AG04449 (cell line): ENCODE measurements at regions not wholly inside any gene's neighbourhood (a gene's known extent, or its start where the extent isn't known, plus 50 kb on each side); places are given as distances from the start of the nearest gene placed in this dataset.

ENCODE experiments used
- CTCF ChIA-PET: fragments of 350-600 bp; formaldehyde crosslinking; extraction: SDS; loops from one replicate; lab custom pipeline; 2021; ENCODE audit warnings: antibody characterized with exemption; lab: Yijun Ruan, JAX
- POLR2A ChIA-PET: fragments of 400-600, 350-600 bp; formaldehyde crosslinking; extraction: SDS; loops from one replicate; lab custom pipeline; 2020; ENCODE audit warnings: antibody characterized with exemption, inconsistent platforms; lab: Yijun Ruan, JAX
- DNase-seq: peaks from one replicate; pipeline ENCODE4 v3.0.0-alpha.2; 2010; ENCODE audit warnings: low read depth, low spot score
- H3K4me3 ChIP-seq: 2 replicates; pipeline ENCODE4 v1.5.1; 2011; ENCODE audit warnings: low read depth, mild to moderate bottlenecking, control low read depth, low read length
- CTCF ChIP-seq: IDR thresholded peaks from one replicate; pipeline ENCODE4 v1.5.1; 2011; ENCODE audit warnings: mild to moderate bottlenecking, moderate library complexity, low read length, control low read depth, inconsistent platforms; ENCODE audit not compliant: insufficient read depth; ENCODE audit errors: missing control alignments

- ChIA-PET CTCF (no interaction called here), POLR2A (no interaction called here)
- no peak overlapping the region for H3K4me3 ChIP-seq
- no peak for DNase-seq
- no peak for TF ChIP-seq CTCF
Measured at GRCh38 chr6:165817771-165818170, 154.7 kb upstream of the PDE10A start.

- CTCF ChIA-PET = no interaction called here
- TF ChIP-seq CTCF = no peak
- H3K4me3 ChIP-seq = no peak overlapping the region
- POLR2A ChIA-PET = no interaction called here
- DNase-seq = no peak
Measured at GRCh38 chr6:165817148-165817547, 154.1 kb upstream of the PDE10A start.

GRCh38 chr6:165814679-165815078 is 151.6 kb upstream of the PDE10A start:
- DNase-seq = no peak
- no peak overlapping the region for H3K4me3 ChIP-seq
- ChIA-PET CTCF (no interaction called here), POLR2A (no interaction called here)
- no peak for TF ChIP-seq CTCF

- TF ChIP-seq CTCF = no peak
- no peak for DNase-seq
- POLR2A ChIA-PET = no interaction called here
- CTCF ChIA-PET = no interaction called here
- H3K4me3 ChIP-seq = no peak overlapping the region
Measured at GRCh38 chr6:165811512-165811911, 148.5 kb upstream of the PDE10A start.

- CTCF ChIA-PET = no interaction called here
- TF ChIP-seq CTCF = no peak
- DNase-seq = no peak
- POLR2A ChIA-PET = no interaction called here
- no peak overlapping the region for H3K4me3 ChIP-seq
Measured at GRCh38 chr6:165808021-165808420, 145.0 kb upstream of the PDE10A start.

- CTCF ChIA-PET = no interaction called here
Measured at GRCh38 chr6:165807249-165807960, 144.4 kb upstream of the PDE10A start.

More at GRCh38 chr6:165807249-165807960, 144.4 kb upstream of the PDE10A start:
- no peak overlapping the region for H3K4me3 ChIP-seq
- no peak for TF ChIP-seq CTCF
- no peak for DNase-seq
- POLR2A ChIA-PET = no interaction called here
